ENCODE measurements at regions not wholly inside any gene's neighbourhood (a gene's known extent, or its start where the extent isn't known, plus 50 kb on each side); places are given as distances from the start of the nearest gene placed in this dataset.

DNA sequence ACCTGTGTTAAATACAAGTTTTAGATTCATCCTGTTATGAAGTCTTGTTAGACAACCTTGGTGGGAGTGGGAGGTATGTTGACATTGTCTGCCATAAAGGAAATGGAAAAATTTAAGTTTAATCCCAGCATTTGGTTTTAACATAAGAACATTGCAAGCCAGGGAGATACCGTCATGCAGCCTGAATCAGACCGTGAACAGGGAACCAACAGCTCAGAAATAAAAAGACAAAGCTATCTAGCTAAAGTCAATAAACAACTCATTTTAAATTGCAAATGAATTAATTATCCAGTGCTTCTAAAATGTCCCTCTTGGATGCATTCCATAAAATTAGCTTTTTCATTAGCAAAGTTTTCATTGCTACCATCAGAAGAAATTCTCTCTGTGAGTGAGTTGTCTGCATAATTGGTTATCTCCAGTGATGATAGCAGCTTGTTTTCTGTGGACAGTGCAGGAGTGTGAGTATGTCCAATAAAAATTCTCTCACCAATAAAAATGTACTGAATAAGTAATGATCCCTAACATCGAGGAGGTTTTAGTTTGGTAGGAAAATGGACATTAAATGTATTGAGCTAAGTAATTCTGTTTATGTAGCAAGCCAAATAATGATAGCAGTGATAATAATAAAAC lies 170.6 kb upstream of the TMTC4 start:
- TF ChIP-seq CTCF (IDR thresholded peaks at IDR 0.05; ENCODE audit: low read depth, low read length): no peak
- no peak overlapping the region for H3K4me3 ChIP-seq (ENCODE audit: low read depth, low read length)

DNA sequence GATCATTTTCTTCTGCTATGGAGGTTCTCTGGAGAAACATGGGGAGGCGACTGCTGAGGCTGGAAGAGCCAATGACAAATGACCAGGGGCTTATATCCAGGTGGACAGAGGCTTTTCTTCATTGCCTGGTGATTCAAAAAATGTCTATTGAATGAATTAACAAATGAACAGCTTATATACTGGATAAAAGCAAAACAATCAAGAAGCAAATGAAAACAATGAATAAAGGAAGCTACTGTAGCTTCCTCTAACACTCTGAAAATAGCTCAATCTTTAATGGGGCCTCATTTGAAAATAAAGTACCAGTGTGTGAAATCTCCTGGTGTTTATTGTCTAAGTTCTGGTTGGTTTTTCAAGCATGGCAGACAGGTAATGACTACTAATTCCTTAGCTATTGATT lies 167.5 kb upstream of the TMTC4 start:
- no peak overlapping the region for H3K4me3 ChIP-seq (ENCODE audit: low read depth, low read length)
- no peak for TF ChIP-seq CTCF (IDR thresholded peaks at IDR 0.05; ENCODE audit: low read depth, low read length)

DNA sequence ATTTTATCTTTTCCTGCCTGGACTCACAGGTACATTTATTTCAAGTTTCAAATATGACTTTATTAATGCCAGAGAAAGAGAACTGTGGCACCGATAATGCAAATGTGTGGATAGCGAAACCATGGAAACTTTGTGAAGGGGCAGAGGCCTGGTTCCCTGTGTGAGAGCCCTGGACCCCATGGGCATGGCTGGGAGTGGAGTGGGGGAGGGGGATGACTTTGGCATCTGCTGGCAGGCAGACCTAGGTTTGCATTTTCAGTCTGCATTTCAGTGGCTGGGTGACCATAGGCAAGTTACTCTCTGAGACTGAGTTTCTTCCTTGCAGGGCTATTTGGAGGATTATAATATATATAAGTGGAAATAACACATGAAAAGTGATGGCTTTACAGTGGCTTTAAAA lies 163.8 kb upstream of the TMTC4 start:
- no peak overlapping the region for H3K4me3 ChIP-seq (ENCODE audit: low read depth, low read length)

GRCh38 chr13:100837631-100838030 lies 163.0 kb upstream of the TMTC4 start:
- TF ChIP-seq CTCF (IDR thresholded peaks at IDR 0.05; ENCODE audit: low read depth, low read length): no peak
- no peak overlapping the region for H3K4me3 ChIP-seq (ENCODE audit: low read depth, low read length)

More for the DNA sequence above, 163.8 kb upstream of the TMTC4 start:
- TF ChIP-seq CTCF (IDR thresholded peaks at IDR 0.05; ENCODE audit: low read depth, low read length): no peak

DNA sequence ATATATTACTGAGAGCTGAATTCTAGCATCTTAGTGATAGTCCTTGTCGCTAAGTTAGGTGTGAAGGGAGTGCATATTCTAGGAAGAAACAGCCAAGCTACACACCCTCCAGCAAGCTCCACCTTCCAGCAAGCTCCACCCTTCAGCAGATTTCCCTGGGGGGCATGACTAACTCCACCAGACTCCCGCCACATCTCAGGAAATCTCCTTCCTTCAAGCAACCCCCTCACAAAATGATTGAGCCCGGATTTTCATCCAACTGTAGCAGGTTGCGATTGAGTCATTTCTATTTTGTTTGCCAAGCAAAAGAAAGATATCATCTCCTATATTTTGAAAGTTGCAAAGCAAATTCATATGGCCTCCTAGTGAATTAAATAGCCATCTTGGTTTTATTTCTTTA lies 162.1 kb upstream of the TMTC4 start:
- no peak for TF ChIP-seq CTCF (IDR thresholded peaks at IDR 0.05; ENCODE audit: low read depth, low read length)
- no peak overlapping the region for H3K4me3 ChIP-seq (ENCODE audit: low read depth, low read length)

DNA sequence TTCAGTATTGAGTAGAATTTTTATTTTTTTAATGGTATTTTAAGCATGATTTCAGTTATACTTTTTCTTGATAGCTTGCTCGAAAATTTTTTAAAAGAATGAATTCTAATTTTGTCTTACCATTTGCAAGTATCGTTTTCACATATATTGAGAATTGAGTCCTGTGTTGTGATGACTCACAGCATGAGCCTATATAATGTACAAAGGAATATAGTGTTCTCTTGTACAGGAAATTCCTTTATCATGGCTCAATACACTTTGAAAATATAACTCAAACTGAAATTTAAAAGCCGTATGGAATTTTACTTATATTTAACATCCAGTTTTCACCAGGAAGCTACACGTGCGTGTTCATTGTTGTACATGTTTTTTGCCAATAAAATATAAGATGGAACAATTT lies 161.1 kb upstream of the TMTC4 start:
- no peak overlapping the region for H3K4me3 ChIP-seq (ENCODE audit: low read depth, low read length)

GRCh38 chr13:100833427-100833826 lies 158.8 kb upstream of the TMTC4 start:
- no peak overlapping the region for H3K4me3 ChIP-seq (ENCODE audit: low read depth, low read length)
- TF ChIP-seq CTCF (IDR thresholded peaks at IDR 0.05; ENCODE audit: low read depth, low read length): no peak

More for the DNA sequence above, 161.1 kb upstream of the TMTC4 start:
- TF ChIP-seq CTCF (IDR thresholded peaks at IDR 0.05; ENCODE audit: low read depth, low read length): no peak
